Thyroid gland (tissue), 4 donors: ENCODE measurements at regions not wholly inside any gene's neighbourhood (a gene's known extent, or its start where the extent isn't known, plus 50 kb on each side); places are given as distances from the start of the nearest gene placed in this dataset.

ENCODE experiments used
- POLR2A ChIP-seq, 2 donors: fragments of 450-650 bp; IDR thresholded peaks; one replicate each; pipeline ENCODE4 v1.6.1; 2017; ENCODE audit warnings: antibody characterized with exemption in 2 of 2, mild to moderate bottlenecking in 2 of 2, moderate library complexity in 1 of 2
- TF ChIP-seq, protein P1 (sequence below), 6 experiments: fragments of 200-600 bp in 3 of 6; fragments of 450-650 bp in 3 of 6; sonication (generic) in 3 of 6; IDR thresholded peaks; one replicate each; pipeline ENCODE4 v1.5.1; 2016 to 2019; ENCODE audit warnings: antibody characterized with exemption in 6 of 6, mild to moderate bottlenecking in 2 of 6, inconsistent platforms in 1 of 6, moderate library complexity in 1 of 6

DNA sequence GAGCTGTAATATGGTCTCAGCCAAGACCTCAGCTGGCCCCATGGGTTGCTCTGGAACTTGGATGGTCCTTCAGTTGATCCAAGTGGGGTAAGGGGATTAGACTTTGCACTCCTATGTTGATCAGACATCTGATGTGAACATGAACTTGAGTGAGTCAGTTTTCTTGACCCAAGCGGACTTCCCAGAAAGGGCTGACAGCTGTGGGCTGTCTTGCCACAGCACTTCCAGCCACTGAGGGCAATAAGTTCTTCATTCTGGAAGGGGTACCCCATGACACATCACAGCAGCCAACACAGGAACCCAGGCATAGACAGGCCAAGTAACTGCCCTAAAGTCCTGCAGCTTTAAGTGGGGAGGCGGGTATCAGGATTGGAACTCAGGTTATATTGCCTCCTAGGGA lies 93.9 kb upstream of the USP24 start:
- TF ChIP-seq, protein P1, sequence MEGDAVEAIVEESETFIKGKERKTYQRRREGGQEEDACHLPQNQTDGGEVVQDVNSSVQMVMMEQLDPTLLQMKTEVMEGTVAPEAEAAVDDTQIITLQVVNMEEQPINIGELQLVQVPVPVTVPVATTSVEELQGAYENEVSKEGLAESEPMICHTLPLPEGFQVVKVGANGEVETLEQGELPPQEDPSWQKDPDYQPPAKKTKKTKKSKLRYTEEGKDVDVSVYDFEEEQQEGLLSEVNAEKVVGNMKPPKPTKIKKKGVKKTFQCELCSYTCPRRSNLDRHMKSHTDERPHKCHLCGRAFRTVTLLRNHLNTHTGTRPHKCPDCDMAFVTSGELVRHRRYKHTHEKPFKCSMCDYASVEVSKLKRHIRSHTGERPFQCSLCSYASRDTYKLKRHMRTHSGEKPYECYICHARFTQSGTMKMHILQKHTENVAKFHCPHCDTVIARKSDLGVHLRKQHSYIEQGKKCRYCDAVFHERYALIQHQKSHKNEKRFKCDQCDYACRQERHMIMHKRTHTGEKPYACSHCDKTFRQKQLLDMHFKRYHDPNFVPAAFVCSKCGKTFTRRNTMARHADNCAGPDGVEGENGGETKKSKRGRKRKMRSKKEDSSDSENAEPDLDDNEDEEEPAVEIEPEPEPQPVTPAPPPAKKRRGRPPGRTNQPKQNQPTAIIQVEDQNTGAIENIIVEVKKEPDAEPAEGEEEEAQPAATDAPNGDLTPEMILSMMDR (IDR thresholded peaks at IDR 0.05): no peak
- TF ChIP-seq POLR2A (IDR thresholded peaks at IDR 0.05): no peak
